Right lobe of liver (tissue), 6 donors: ENCODE measurements at regions not wholly inside any gene's neighbourhood (a gene's known extent, or its start where the extent isn't known, plus 50 kb on each side); places are given as distances from the start of the nearest gene placed in this dataset.

Experiments used
- ATAC-seq, 4 donors: fragments of 200-7000 bp; cut with Tn5 transposase; one replicate each; pipeline ENCODE4 v1.9.1; 2020; ENCODE audit warnings: mild to moderate bottlenecking in 4 of 4, moderate library complexity in 4 of 4
- DNase-seq, 3 donors: peaks; one replicate each; pipeline ENCODE4 v3.0.0-alpha.2; 2020
- H3K27ac ChIP-seq, 3 donors: fragments of 200-600 bp; one replicate each; pipeline ENCODE4 v1.8.0; 2022
- H3K27me3 ChIP-seq, 2 donors: fragments of 200-600 bp; one replicate each; pipeline ENCODE4 v1.8.0; 2022
- H3K36me3 ChIP-seq, 4 donors: fragments of 200-600 bp; sonication (generic) in 1 of 4; one replicate each; pipeline versions ENCODE4 v1.5.1 to v1.8.0; 2017 to 2022; ENCODE audit warnings: control low read depth in 1 of 4
- H3K4me1 ChIP-seq, 4 donors: fragments of 200-600 bp; sonication (generic) in 1 of 4; one replicate each; pipeline versions ENCODE4 v1.5.1 to v1.8.0; 2017 to 2022; ENCODE audit warnings: control low read depth in 1 of 4
- H3K4me3 ChIP-seq, 3 donors: fragments of 200-600 bp; one replicate each; pipeline ENCODE4 v1.8.0; 2022
- H3K9me3 ChIP-seq, 4 donors: fragments of 200-600 bp; sonication (generic) in 1 of 4; one replicate each; pipeline versions ENCODE4 v1.5.1 to v1.8.0; 2017 to 2022; ENCODE audit warnings: control low read depth in 1 of 4
- POLR2A ChIP-seq: fragments of 450-650 bp; IDR thresholded peaks from one replicate; pipeline ENCODE4 v1.6.1; 2017; ENCODE audit warnings: antibody characterized with exemption, mild to moderate bottlenecking
- WGBS: methylation state at CpG from one replicate; pipeline ENCODE4 v1.1.6; 2018; ENCODE audit warnings: low coverage, low lambda C conversion rate; ENCODE audit not compliant: insufficient coverage; ENCODE audit errors: missing lambda C conversion rate; 5-methylcytosine and 5-hydroxymethylcytosine counted together
- intact Hi-C, 2 donors: fragments of 100-400 bp; cut with DNase I; formaldehyde crosslinking; loops; one replicate each; pipeline versions ENCODE4 v1.11.2 to v1.14.1; 2022
- TF ChIP-seq, protein P1 (sequence below), 4 donors: fragments of 200-600 bp in 3 of 4; fragments of 450-650 bp in 1 of 4; IDR thresholded peaks; one replicate each; pipeline versions ENCODE4 v1.5.1 to v1.8.0; 2016 to 2022; ENCODE audit warnings: antibody characterized with exemption in 4 of 4, mild to moderate bottlenecking in 2 of 4
- donor health status: DM: no; HTN: yes; CAD: no.
- donor health status: DM: no; HTN: no; CAD: no.
- donor health status: DM: no; HTN: no; CAD: no.
- donor health status: DM: no; HTN: yes; CAD: no.
- donor health status: DM: no; HTN: yes; CAD: no.

DNA sequence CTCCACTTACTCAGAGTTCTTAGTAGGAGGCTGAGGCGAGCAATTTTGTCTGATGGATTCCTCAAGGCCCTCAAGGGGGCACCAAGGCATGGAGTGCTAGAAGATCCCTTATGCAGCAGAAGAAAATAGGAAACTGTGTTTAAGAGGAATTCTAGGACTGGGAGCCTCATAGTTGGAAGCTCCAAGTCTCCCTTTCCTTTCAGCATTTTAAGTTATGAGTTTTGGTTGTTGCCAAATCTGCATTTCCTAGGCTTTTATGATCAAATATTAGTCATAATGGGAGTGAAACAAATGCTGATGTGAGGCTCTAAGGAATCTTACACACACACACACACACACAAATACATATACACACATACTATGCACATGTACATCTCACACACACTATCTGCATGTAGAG lies 714.0 kb downstream of the UTRN start:
- TF ChIP-seq POLR2A = no peak
- TF ChIP-seq, protein P1, sequence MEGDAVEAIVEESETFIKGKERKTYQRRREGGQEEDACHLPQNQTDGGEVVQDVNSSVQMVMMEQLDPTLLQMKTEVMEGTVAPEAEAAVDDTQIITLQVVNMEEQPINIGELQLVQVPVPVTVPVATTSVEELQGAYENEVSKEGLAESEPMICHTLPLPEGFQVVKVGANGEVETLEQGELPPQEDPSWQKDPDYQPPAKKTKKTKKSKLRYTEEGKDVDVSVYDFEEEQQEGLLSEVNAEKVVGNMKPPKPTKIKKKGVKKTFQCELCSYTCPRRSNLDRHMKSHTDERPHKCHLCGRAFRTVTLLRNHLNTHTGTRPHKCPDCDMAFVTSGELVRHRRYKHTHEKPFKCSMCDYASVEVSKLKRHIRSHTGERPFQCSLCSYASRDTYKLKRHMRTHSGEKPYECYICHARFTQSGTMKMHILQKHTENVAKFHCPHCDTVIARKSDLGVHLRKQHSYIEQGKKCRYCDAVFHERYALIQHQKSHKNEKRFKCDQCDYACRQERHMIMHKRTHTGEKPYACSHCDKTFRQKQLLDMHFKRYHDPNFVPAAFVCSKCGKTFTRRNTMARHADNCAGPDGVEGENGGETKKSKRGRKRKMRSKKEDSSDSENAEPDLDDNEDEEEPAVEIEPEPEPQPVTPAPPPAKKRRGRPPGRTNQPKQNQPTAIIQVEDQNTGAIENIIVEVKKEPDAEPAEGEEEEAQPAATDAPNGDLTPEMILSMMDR (IDR thresholded peaks at IDR 0.05) = no peak
- Histone ChIP-seq H3K4me1 (no peaks in the 10 kb centered on the region), H3K36me3 (no peaks in the 10 kb centered on the region), H3K27ac (no peak overlapping the region), H3K9me3 (no peaks in the 10 kb centered on the region), H3K27me3 (no peaks in the 10 kb centered on the region), H3K4me3 (no peak overlapping the region)
- DNase-seq (no peak), ATAC-seq (no peak)
- intact Hi-C loops = no loop called here
- 86% methylated on average over 1 of the region's 1 CpG for WGBS

DNA sequence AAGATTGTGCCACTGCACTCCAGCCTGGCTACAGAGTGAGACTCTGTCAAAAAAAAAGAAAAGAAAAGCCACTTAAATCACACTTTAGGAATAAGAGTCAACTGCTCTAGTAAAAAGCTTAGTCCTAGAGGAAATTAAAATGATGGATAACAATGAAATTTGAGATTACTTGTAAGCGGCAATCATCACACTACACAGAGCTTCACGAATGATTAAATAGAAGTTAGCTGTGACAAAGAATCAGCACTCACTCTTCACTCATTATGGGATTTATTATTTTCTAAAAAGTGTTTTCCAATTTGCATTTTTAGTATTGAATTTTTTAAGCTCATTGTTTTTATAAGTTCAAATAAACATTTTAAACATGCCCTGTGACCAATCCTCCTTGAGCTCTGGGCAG lies 718.0 kb downstream of the UTRN start:
- ATAC-seq = no peak
- no peak for DNase-seq
- Histone ChIP-seq H3K4me1 (no peaks in the 10 kb centered on the region), H3K36me3 (no peaks in the 10 kb centered on the region), H3K27ac (no peak overlapping the region), H3K9me3 (no peaks in the 10 kb centered on the region), H3K27me3 (no peaks in the 10 kb centered on the region), H3K4me3 (no peak overlapping the region)
- intact Hi-C loops = no loop called here
- WGBS = 100% methylated on average over 2 of the region's 2 CpGs
- no peak for TF ChIP-seq POLR2A
- TF ChIP-seq, protein P1 (IDR thresholded peaks at IDR 0.05) = no peak

DNA sequence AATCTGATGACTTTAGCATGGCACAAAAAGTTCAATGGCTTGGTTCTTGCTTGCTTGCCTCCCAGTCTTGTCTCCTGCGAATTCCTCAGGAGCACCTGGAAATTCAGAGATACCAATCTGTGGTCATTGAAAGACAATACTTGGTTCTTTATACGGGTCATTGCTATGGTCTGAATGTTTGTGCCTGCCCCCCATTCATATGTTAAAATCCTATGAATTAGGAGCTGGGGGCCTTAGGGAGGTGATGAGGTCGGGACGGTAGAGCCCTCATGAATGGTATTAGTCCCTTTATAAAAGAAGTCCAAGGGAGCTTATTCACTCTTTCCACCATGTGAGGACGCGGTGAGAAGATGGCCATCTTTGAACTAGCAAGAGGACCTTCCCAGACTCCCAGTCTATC lies 721.8 kb downstream of the UTRN start:
- no peak for DNase-seq
- H3K27ac ChIP-seq = no peak overlapping the region
- TF ChIP-seq POLR2A = no peak
- TF ChIP-seq, protein P1 (IDR thresholded peaks at IDR 0.05) = no peak
- no peak for ATAC-seq
- H3K36me3 ChIP-seq = no peaks in the 10 kb centered on the region
- H3K4me3 ChIP-seq = no peak overlapping the region
- no peaks in the 10 kb centered on the region for H3K9me3 ChIP-seq
- intact Hi-C loops = no loop called here
- H3K4me1 ChIP-seq = no peaks in the 10 kb centered on the region
- H3K27me3 ChIP-seq = no peaks in the 10 kb centered on the region
- WGBS = 96% methylated on average over 6 of the region's 6 CpGs

DNA sequence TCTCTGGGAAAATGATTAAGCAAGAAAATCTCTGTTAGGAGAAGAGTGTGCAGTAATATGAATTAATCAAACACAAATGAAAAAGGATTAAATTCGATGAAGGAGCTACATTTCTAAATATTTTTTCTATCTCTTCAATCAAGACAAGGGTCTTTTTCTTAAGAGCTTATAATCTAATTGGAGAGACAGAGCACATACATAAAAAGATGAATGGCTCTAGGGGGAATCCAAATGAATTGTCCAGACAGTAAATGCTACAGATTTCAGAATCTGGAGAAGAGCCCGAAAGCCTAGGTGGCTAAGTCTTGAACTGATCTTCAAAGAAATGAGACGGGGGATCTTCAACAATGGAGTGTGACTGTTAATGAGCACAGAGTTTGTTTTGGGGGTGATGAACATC lies 723.6 kb downstream of the UTRN start:
- H3K27ac ChIP-seq = no peak overlapping the region
- H3K4me1 ChIP-seq = no peaks in the 10 kb centered on the region
- WGBS = 82% methylated on average over 3 of the region's 3 CpGs
- no peaks in the 10 kb centered on the region for H3K27me3 ChIP-seq
- DNase-seq = no peak
- H3K9me3 ChIP-seq = no peaks in the 10 kb centered on the region
- H3K36me3 ChIP-seq = no peaks in the 10 kb centered on the region
- no peak for TF ChIP-seq POLR2A
- TF ChIP-seq, protein P1 (IDR thresholded peaks at IDR 0.05) = no peak
- intact Hi-C loops = no loop called here
- no peak for ATAC-seq
- H3K4me3 ChIP-seq = no peak overlapping the region

DNA sequence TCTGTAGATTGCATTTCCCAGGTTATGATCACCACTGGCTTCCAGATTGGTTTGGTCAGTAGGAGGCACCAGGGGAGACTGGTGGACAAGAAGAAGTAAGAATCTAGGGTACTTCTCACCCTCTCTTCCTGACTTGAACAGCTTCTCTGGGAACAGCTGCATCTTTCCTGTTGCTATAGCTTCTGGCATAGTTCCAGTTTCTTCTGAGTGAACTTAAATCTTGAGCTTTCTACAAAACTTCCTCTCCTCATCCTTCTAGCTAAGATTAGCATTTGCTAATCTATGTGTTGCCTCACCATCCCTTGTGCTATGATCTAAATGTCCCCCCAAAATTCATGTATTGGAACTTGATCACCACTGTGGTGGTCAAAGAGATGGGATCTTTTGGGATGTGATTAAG lies 724.6 kb downstream of the UTRN start:
- TF ChIP-seq, protein P1 (IDR thresholded peaks at IDR 0.05) = no peak
- no peak for TF ChIP-seq POLR2A
- Histone ChIP-seq H3K36me3 (no peaks in the 10 kb centered on the region), H3K4me1 (no peaks in the 10 kb centered on the region), H3K4me3 (no peak overlapping the region), H3K27ac (no peak overlapping the region), H3K27me3 (no peaks in the 10 kb centered on the region), H3K9me3 (no peaks in the 10 kb centered on the region)
- no peak for ATAC-seq
- no peak for DNase-seq
- intact Hi-C loops = no loop called here
